HG03280 (cell line): ENCODE measurements at regions not wholly inside any gene's neighbourhood (a gene's known extent, or its start where the extent isn't known, plus 50 kb on each side); places are given as distances from the start of the nearest gene placed in this dataset.

Experiments used
- ATAC-seq: cut with Tn5 transposase; IDR thresholded peaks from one replicate; pipeline ENCODE4 v1.9.1; 2021; ENCODE audit warnings: mild to moderate bottlenecking, moderate library complexity; ENCODE audit not compliant: unreplicated experiment

GRCh38 chr18:39037925-39038324 is 1472.3 kb upstream of the CELF4 start:
- ATAC-seq, result no peak

DNA sequence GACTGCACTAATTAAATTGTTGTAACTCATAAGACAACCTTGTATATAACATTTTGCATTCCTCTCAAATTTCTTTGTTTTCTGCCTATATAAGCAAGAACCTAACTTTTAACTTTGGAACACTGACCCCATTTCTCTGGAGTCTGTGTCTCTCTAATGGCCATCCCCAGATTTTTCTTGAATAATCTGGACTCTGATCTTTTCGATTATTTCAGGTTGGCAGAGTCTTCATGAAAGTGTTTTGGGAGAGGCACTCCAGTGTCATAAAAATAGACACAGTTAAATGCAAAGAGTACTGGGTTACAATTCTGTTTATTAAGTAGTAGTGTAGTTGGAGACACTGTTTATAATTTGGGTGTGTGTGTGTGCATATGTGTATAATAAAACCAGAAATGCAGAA is 1467.7 kb upstream of the CELF4 start:
- ATAC-seq, result no peak

DNA sequence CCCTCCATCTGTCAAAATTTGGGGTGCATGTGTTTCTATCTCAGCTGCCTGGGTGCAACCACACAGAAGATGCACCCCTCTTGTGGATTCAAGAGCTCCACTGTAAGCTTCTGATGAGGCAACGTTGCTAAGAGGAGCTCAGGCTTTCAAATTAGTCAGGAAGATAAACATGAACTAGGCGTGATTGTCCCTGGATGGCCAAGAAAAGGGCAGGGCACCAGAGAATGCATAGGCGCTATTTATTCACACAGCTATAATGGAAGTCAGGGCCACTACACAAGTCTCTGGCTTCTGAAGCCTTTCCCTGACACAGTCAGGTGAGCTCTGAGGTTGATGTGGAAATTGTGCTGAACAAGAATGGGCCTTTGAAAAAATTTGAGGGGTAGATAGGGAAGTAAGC is 1466.0 kb upstream of the CELF4 start:
- ATAC-seq, result no peak

DNA sequence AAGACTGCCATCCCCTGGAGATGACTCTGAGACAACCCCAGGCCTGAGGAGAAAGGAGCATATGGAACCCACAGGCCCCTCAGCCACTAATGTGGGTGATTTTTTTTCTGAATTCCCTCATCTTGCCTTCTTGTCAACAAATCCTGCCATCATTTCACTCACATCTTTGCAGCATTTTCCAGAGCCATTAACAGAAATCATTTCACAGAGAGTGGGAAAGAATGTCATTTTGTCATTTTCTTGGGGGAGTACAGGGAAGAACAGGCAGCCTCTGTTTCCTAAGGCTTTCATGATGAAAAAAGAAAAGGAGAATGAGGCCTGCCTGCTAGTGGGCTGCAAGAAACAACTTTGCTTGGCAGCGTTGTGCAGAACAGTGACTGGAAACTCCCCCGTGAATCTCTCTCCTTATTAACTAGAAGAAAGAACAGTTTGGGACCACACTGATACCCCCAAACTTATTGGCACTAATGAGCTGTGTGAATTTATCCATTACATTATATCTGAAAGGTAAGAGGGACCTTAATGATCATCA is 1464.6 kb upstream of the CELF4 start:
- no peak for ATAC-seq

DNA sequence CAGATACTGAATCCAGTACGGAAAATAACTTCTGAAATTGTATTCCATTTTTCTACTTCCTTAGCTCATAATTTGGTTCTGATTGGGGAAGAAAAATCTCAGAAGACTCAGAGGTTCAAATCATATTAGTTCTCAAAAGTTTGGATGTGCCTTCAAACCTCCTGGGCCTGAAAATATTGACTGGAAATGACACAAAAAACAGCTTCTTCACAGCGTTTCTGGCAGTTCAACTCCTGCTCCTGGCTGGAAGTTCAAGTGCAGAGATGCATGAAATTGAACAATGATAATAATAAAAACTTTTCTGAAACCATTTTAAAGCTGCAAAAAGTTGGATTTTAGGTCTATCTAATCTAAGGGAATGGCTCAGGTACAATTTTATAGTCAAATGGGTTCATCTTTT is 1459.9 kb upstream of the CELF4 start:
- ATAC-seq, result no peak

- no peak for ATAC-seq
Measured at GRCh38 chr18:39019989-39020388, 1454.4 kb upstream of the CELF4 start.

- ATAC-seq, result no peak
Measured at GRCh38 chr18:39007031-39007902, 1441.7 kb upstream of the CELF4 start.

GRCh38 chr18:38996056-38996455 is 1430.5 kb upstream of the CELF4 start:
- no peak for ATAC-seq

- ATAC-seq, result no peak
Measured at GRCh38 chr18:38993342-38993741, 1427.7 kb upstream of the CELF4 start.

DNA sequence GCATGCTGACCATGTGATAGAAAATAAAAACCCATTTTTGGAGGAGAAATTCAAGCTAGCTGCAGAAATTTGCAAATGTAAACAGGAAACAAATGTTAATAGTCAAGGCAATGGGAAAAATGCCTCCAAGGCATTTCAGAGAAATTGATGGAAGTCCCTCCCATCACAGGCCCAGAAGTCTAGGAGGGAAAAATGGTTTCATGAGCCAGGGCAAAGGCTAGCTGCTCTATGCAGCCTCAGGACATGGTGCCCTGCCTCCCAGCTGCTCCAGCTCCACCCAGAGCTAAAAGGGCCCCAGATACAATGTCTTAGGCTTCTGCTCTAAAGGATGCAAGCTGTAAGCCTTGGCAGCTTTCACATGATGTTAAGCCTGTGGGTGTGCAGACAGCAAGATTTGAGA is 1419.4 kb upstream of the CELF4 start:
- ATAC-seq, result no peak

- no peak for ATAC-seq
Measured at GRCh38 chr18:38982072-38982471, 1416.5 kb upstream of the CELF4 start.

DNA sequence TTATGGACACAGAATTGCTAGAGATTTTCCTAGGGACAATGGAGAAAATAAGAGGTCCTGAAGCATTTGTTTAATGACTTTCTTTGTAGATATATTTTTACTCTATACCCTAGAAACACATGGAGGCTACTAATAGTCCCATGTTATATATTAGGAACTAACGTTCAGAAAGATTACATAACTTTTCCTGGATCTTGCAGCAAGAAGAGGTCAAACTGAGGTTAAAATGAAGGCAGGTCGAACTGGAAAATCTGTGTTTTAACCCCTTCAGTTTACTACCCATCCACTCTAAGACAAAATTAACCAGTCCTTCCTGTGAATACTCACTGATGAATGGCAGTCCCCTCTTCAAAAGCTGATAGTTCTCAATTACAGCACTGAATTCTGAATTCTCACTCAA is 1415.8 kb upstream of the CELF4 start:
- no peak for ATAC-seq

GRCh38 chr18:38980420-38980819 is 1414.8 kb upstream of the CELF4 start:
- no peak for ATAC-seq

- ATAC-seq, result no peak
Measured at GRCh38 chr18:38972571-38972970, 1407.0 kb upstream of the CELF4 start.

- ATAC-seq, result no peak
Measured at GRCh38 chr18:38971881-38972280, 1406.3 kb upstream of the CELF4 start.

- no peak for ATAC-seq
Measured at GRCh38 chr18:38966841-38967240, 1401.2 kb upstream of the CELF4 start.

DNA sequence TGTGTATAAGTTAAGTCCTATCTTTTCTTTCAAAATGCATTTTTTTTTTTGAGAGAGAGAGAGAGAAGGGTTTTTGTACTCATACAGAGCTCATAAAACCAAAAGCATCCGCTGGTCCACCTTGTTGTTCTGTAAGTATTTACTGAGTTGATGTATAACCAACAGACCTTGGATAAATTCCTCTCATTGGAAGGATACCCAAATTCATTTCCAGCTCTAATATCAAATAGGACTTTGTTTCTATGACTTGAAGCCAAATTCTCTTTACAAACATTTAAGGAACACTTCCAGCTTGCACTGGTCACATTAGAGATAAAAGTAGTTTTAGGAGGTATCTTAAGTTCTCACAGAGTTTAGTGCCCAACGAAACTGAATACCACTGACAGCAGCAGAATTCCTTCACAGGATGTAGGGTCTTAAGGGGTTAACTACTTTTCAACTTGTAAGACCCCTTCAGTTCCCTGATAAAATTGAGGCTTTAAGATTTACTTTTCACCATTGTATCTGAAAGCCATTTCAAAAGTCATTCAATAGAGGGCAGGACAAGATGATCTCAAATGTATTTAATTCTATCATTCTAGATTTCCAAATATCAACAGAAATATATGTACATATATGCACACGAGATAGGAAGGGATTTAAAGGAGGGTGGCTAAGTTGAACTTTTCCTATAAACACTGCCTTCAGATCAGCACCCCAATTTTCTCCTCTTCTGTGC is 1398.5 kb upstream of the CELF4 start:
- ATAC-seq, result no peak

DNA sequence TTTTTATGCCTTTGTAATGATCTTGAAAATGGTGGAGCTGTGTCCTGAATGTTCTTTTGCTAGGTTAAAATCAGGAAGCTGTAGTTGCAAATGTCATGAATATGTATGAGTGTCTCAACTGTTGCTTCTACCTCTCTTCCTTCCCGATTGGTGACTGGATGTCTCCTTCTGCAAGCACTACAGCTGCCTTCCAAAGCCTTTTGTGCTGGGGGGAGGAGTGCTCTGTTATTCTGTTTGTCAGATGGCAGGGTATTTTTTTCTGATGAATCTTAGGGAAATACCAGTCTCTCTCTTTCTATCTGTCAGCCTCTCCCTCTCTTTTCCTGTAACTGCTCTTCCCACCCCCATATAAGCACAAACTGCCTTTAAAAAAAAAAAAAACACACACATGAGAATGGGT is 1396.3 kb upstream of the CELF4 start:
- ATAC-seq, result no peak

- no peak for ATAC-seq
Measured at GRCh38 chr18:38957736-38958135, 1392.1 kb upstream of the CELF4 start.

DNA sequence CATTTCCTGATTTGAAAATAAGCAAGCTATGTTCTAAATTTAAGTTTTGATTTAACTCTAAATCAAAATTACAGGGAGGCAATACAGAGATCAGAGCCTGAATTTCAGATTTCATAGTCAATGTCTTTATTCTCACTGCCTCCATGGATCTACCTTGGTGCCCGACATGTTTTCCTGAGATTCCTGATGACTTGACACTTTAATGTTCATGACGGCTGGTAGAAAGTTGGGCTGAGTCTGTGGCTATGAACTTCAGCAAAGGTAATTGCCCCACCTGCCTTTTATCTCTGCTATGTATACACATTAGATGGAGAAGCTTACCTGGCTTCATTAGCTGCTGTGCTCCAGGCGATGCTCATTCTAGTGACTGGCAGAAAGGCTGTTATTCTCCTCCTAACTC is 1390.5 kb upstream of the CELF4 start:
- no peak for ATAC-seq

DNA sequence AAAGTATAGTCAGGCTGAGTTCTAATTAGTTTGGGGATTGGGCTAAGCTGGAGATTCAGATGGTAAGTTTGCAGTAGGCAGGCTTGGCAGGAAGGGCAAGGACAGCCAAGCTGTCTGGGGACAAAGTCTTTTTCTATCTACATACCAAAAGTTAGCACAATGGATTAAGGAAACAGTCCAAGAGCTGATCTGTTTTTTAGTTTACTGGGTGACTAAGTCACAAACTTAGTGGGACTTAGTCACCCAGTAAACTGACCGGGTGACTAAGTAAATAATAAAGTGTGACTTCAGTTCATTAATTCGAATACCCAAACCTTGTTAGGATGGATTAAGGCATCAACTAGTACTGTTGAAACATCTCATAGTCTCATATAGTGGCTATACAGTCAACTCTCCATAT is 1386.0 kb upstream of the CELF4 start:
- ATAC-seq, result no peak

DNA sequence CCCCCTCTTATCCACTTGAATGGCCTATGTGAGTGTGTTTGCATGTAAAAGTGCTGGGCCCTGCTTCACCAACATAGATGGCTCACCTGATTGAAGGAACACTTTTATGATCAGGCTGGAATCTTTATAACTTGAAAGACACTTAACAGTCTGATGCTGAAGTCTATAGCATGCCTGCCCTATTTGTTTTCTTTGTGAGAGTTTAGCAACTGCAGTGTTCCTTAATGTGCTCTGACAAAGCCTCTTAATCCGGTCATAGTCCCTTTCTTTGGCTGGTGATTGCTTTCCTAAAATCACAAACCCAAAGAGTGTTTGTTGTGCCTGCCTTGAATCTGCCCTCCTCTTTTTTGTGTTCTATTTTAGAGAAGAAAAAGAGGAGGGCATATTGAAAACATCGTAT is 1382.8 kb upstream of the CELF4 start:
- ATAC-seq, result no peak
